Chondrocyte (in vitro differentiated cells): ENCODE measurements at regions not wholly inside any gene's neighbourhood (a gene's known extent, or its start where the extent isn't known, plus 50 kb on each side); places are given as distances from the start of the nearest gene placed in this dataset.

Experiments used
- DNase-seq: peaks from one replicate; pipeline ENCODE4 v3.0.0; 2021; ENCODE audit warnings: mixed read lengths, low spot score
- H3K27ac Mint-ChIP-seq: one replicate; pipeline ENCODE4 v1.8.0; 2021; ENCODE audit warnings: mild to moderate bottlenecking, moderate library complexity, mixed read lengths; ENCODE audit not compliant: unreplicated experiment
- H3K27me3 Mint-ChIP-seq: 2 replicates; pipeline ENCODE4 v1.8.0; 2021; ENCODE audit warnings: low read depth, mixed read lengths
- H3K36me3 Mint-ChIP-seq: 2 replicates; pipeline ENCODE4 v1.8.0; 2021; ENCODE audit warnings: low read depth, mixed read lengths
- H3K4me1 Mint-ChIP-seq: 2 replicates; pipeline ENCODE4 v1.8.0; 2021; ENCODE audit warnings: low read depth, mild to moderate bottlenecking, mixed read lengths
- H3K4me3 Mint-ChIP-seq: one replicate; pipeline ENCODE4 v1.8.0; 2021; ENCODE audit warnings: mild to moderate bottlenecking, moderate library complexity, mixed read lengths; ENCODE audit not compliant: unreplicated experiment
- H3K9me3 Mint-ChIP-seq: 2 replicates; pipeline ENCODE4 v1.8.0; 2021; ENCODE audit warnings: low read depth, mixed read lengths
- CTCF ChIP-seq: fragments of 200-600 bp; sonication (generic); IDR thresholded peaks from 2 replicates; pipeline ENCODE4 v1.5.0; 2021; ENCODE audit warnings: antibody characterized with exemption, mild to moderate bottlenecking, moderate library complexity

GRCh38 chr11:98561877-98562395 is 458.8 kb upstream of the CNTN5 start:
- no peak for TF ChIP-seq CTCF
- DNase-seq: no peak
- Mint-ChIP-seq H3K36me3 (no peaks in the 10 kb centered on the region), H3K27me3 (peaks cover 6% of the 10 kb centered on the region), H3K27ac (no peak overlapping the region), H3K4me1 (no peaks in the 10 kb centered on the region), H3K4me3 (no peak overlapping the region), H3K9me3 (no peaks in the 10 kb centered on the region)

- DNase-seq: no peak
- H3K36me3 Mint-ChIP-seq: no peaks in the 10 kb centered on the region
- no peaks in the 10 kb centered on the region for H3K4me1 Mint-ChIP-seq
- no peak for TF ChIP-seq CTCF
- H3K4me3 Mint-ChIP-seq: no peak overlapping the region
- H3K27ac Mint-ChIP-seq: no peak overlapping the region
- H3K9me3 Mint-ChIP-seq: no peaks in the 10 kb centered on the region
- H3K27me3 Mint-ChIP-seq: peaks cover 6% of the 10 kb centered on the region
Measured at GRCh38 chr11:98564233-98564632, 456.5 kb upstream of the CNTN5 start.

GRCh38 chr11:98564881-98565280 is 455.9 kb upstream of the CNTN5 start:
- H3K4me1 Mint-ChIP-seq: no peaks in the 10 kb centered on the region
- no peak for DNase-seq
- no peak overlapping the region for H3K27ac Mint-ChIP-seq
- TF ChIP-seq CTCF: no peak
- H3K4me3 Mint-ChIP-seq: no peak overlapping the region
- H3K9me3 Mint-ChIP-seq: no peaks in the 10 kb centered on the region
- no peaks in the 10 kb centered on the region for H3K36me3 Mint-ChIP-seq
- peaks cover 6% of the 10 kb centered on the region for H3K27me3 Mint-ChIP-seq

- TF ChIP-seq CTCF: no peak
- Mint-ChIP-seq H3K27ac (no peak overlapping the region), H3K4me1 (no peaks in the 10 kb centered on the region), H3K36me3 (no peaks in the 10 kb centered on the region), H3K9me3 (no peaks in the 10 kb centered on the region), H3K27me3 (peaks cover 6% of the 10 kb centered on the region), H3K4me3 (no peak overlapping the region)
- DNase-seq: no peak
Measured at GRCh38 chr11:98565311-98565710, 455.4 kb upstream of the CNTN5 start.

GRCh38 chr11:98566978-98567377 is 453.8 kb upstream of the CNTN5 start:
- Mint-ChIP-seq H3K4me1 (no peaks in the 10 kb centered on the region), H3K9me3 (no peaks in the 10 kb centered on the region), H3K36me3 (no peaks in the 10 kb centered on the region), H3K27me3 (peaks cover 3% of the 10 kb centered on the region), H3K4me3 (no peak overlapping the region), H3K27ac (no peak overlapping the region)
- no peak for TF ChIP-seq CTCF
- peak; percentile 79 for DNase-seq
